HFF-Myc (cell line): ENCODE measurements at regions not wholly inside any gene's neighbourhood (a gene's known extent, or its start where the extent isn't known, plus 50 kb on each side); places are given as distances from the start of the nearest gene placed in this dataset.

Experiments
- DNase-seq: peaks from one replicate; pipeline ENCODE4 v3.0.0-alpha.2; 2011; ENCODE audit warnings: low read depth; ENCODE audit errors: extremely low read depth
- H3K4me3 ChIP-seq: replicated peaks from 2 replicates; pipeline ENCODE4 v1.5.1; 2011; ENCODE audit warnings: low read depth, mild to moderate bottlenecking, control low read depth, low read length
- CTCF ChIP-seq: IDR thresholded peaks from 2 replicates; pipeline ENCODE4 v1.5.1; 2012; ENCODE audit warnings: mild to moderate bottlenecking, low read depth, low read length, control low read depth; ENCODE audit errors: missing control alignments

- no peak for TF ChIP-seq CTCF
- no peak for DNase-seq
- H3K4me3 ChIP-seq, result peak overlapping the region; percentile 67
Observed at GRCh38 chr6:56849896-56850295, 105.0 kb upstream of the BEND6 start.

- no peak for TF ChIP-seq CTCF
- DNase-seq, result no peak
- no peak overlapping the region for H3K4me3 ChIP-seq
Observed at GRCh38 chr6:56848105-56848504, 106.8 kb upstream of the BEND6 start.

GRCh38 chr6:56845032-56845431 is 109.9 kb upstream of the BEND6 start:
- no peak overlapping the region for H3K4me3 ChIP-seq
- DNase-seq, result no peak
- no peak for TF ChIP-seq CTCF

- no peak for DNase-seq
- TF ChIP-seq CTCF, result peak; percentile 63
- H3K4me3 ChIP-seq, result peak overlapping the region; percentile 90
Observed at GRCh38 chr6:56843476-56844349, 111.2 kb upstream of the BEND6 start.

GRCh38 chr6:56842686-56843475 is 112.0 kb upstream of the BEND6 start:
- H3K4me3 ChIP-seq, result peak overlapping the region; percentile 90
- no peak for TF ChIP-seq CTCF
- no peak for DNase-seq

- peak overlapping the region; percentile 90 for H3K4me3 ChIP-seq
- DNase-seq, result no peak
- TF ChIP-seq CTCF, result no peak
Observed at GRCh38 chr6:56841751-56842150, 113.2 kb upstream of the BEND6 start.
